Trophoblast cell (in vitro differentiated cells and primary cell): ENCODE measurements at regions not wholly inside any gene's neighbourhood (a gene's known extent, or its start where the extent isn't known, plus 50 kb on each side); places are given as distances from the start of the nearest gene placed in this dataset.

Source experiments
- DNase-seq, 2 donors: peaks; one replicate each; pipeline ENCODE4 v3.0.0-alpha.2; 2016
- H2AFZ ChIP-seq: 2 replicates; pipeline ENCODE4 v1.6.1; 2013; ENCODE audit warnings: low read length, moderate library complexity, mild to moderate bottlenecking; ENCODE audit not compliant: insufficient read depth, poor library complexity
- H2AK5ac ChIP-seq: 2 replicates; pipeline ENCODE4 v1.6.1; 2013; ENCODE audit warnings: mild to moderate bottlenecking, low read length
- H2BK120ac ChIP-seq: 2 replicates; pipeline ENCODE4 v1.6.1; 2013; ENCODE audit warnings: low read length, mild to moderate bottlenecking, moderate library complexity; ENCODE audit not compliant: insufficient read depth, poor library complexity
- H2BK12ac ChIP-seq: 2 replicates; pipeline ENCODE4 v1.6.1; 2013; ENCODE audit warnings: mild to moderate bottlenecking, low read length, moderate library complexity
- H2BK5ac ChIP-seq: 2 replicates; pipeline ENCODE4 v1.6.1; 2013; ENCODE audit warnings: low read length, low read depth, moderate library complexity, mild to moderate bottlenecking; ENCODE audit not compliant: poor library complexity
- H3K14ac ChIP-seq: 2 replicates; pipeline ENCODE4 v1.6.1; 2013; ENCODE audit warnings: mild to moderate bottlenecking, low read length
- H3K18ac ChIP-seq: 2 replicates; pipeline ENCODE4 v1.6.1; 2013; ENCODE audit warnings: mild to moderate bottlenecking, low read length
- H3K23ac ChIP-seq: 2 replicates; pipeline ENCODE4 v1.6.1; 2013; ENCODE audit warnings: low read length
- H3K27ac ChIP-seq: 2 replicates; pipeline ENCODE4 v1.5.1; 2013; ENCODE audit warnings: low read depth, mild to moderate bottlenecking, inconsistent platforms, low read length, moderate library complexity
- H3K27me3 ChIP-seq: 2 replicates; pipeline ENCODE4 v1.6.1; 2013; ENCODE audit warnings: inconsistent platforms, mild to moderate bottlenecking, low read length, moderate library complexity; ENCODE audit not compliant: insufficient read depth
- H3K36me3 ChIP-seq, 2 experiments: 1 replicate in 1 of 2; 2 replicates in 1 of 2; pipeline ENCODE4 v1.6.1; 2013; ENCODE audit warnings: low read length in 2 of 2, mild to moderate bottlenecking in 2 of 2, moderate library complexity in 1 of 2; ENCODE audit not compliant: insufficient read depth in 2 of 2, control insufficient read depth in 1 of 2
- H3K4ac ChIP-seq: 2 replicates; pipeline ENCODE4 v1.6.1; 2013; ENCODE audit warnings: low read depth, mild to moderate bottlenecking, low read length, moderate library complexity
- H3K4me1 ChIP-seq, 2 experiments: 1 replicate in 1 of 2; 2 replicates in 1 of 2; pipeline ENCODE4 v1.6.1; 2013; ENCODE audit warnings: low read length in 2 of 2, mild to moderate bottlenecking in 2 of 2, moderate library complexity in 1 of 2; ENCODE audit not compliant: insufficient read depth in 2 of 2, control insufficient read depth in 1 of 2
- H3K4me2 ChIP-seq: 2 replicates; pipeline ENCODE4 v1.6.1; 2013; ENCODE audit warnings: inconsistent platforms, mild to moderate bottlenecking, low read length, moderate library complexity
- H3K4me3 ChIP-seq: 2 replicates; pipeline ENCODE4 v1.5.1; 2013; ENCODE audit warnings: mild to moderate bottlenecking, low read depth, low read length, inconsistent platforms
- H3K79me1 ChIP-seq: one replicate; pipeline ENCODE4 v1.6.1; 2013; ENCODE audit warnings: low read length
- H3K79me2 ChIP-seq: 2 replicates; pipeline ENCODE4 v1.6.1; 2013; ENCODE audit warnings: low read length, mild to moderate bottlenecking; ENCODE audit not compliant: control insufficient read depth, insufficient read depth, poor library complexity
- H3K9ac ChIP-seq: 2 replicates; pipeline ENCODE4 v1.6.1; 2013; ENCODE audit warnings: mild to moderate bottlenecking, low read length
- H3K9me3 ChIP-seq: 2 replicates; pipeline ENCODE4 v1.6.1; 2013; ENCODE audit warnings: low read depth, mild to moderate bottlenecking, control low read depth, inconsistent platforms, low read length; ENCODE audit not compliant: insufficient read depth
- H4K12ac ChIP-seq: 2 replicates; pipeline ENCODE4 v1.6.1; 2013; ENCODE audit warnings: low read depth, mild to moderate bottlenecking, low read length, moderate library complexity
- H4K8ac ChIP-seq: 2 replicates; pipeline ENCODE4 v1.6.1; 2013; ENCODE audit warnings: low read depth, mild to moderate bottlenecking, low read length, moderate library complexity
- H4K91ac ChIP-seq: one replicate; pipeline ENCODE4 v1.6.1; 2013; ENCODE audit warnings: low read depth, mild to moderate bottlenecking, low read length, moderate library complexity
- WGBS: extraction: QIAGEN DNeasy Blood & Tissue Kit; methylation state at CpG from one replicate; pipeline ENCODE4 v1.1.7; 2013; ENCODE audit warnings: missing lambda C conversion rate; ENCODE audit not compliant: insufficient read length, insufficient coverage; ENCODE audit errors: extremely low coverage; 5-methylcytosine and 5-hydroxymethylcytosine counted together

GRCh38 chr7:17467386-17467945 is 169.0 kb downstream of the AHR start:
- Histone ChIP-seq H3K4me1 (no peaks in the 10 kb centered on the region), H3K23ac (no peak overlapping the region), H2BK120ac (no peak overlapping the region), H3K27me3 (no peaks in the 10 kb centered on the region), H4K8ac (no peak overlapping the region), H2BK12ac (no peak overlapping the region), H3K4ac (no peak overlapping the region), H4K91ac (no peak overlapping the region), H4K12ac (no peak overlapping the region), H3K14ac (no peak overlapping the region), H3K9ac (no peak overlapping the region), H2AFZ (no peak overlapping the region), H3K36me3 (no peaks in the 10 kb centered on the region), H3K79me2 (no peaks in the 10 kb centered on the region), H3K79me1 (no peaks in the 10 kb centered on the region), H3K27ac (no peak overlapping the region), H2BK5ac (no peak overlapping the region), H3K4me2 (no peak overlapping the region), H3K9me3 (no peaks in the 10 kb centered on the region), H3K18ac (no peak overlapping the region), H3K4me3 (no peak overlapping the region), H2AK5ac (no peak overlapping the region)
- DNase-seq = no peak
- WGBS = no CpG with 5 or more reads among the region's 6 CpGs

- Histone ChIP-seq H2BK120ac (no peak overlapping the region), H3K79me2 (no peaks in the 10 kb centered on the region), H3K79me1 (no peaks in the 10 kb centered on the region), H4K91ac (no peak overlapping the region), H2BK5ac (no peak overlapping the region), H3K9ac (no peak overlapping the region), H3K4ac (no peak overlapping the region), H3K14ac (no peak overlapping the region), H3K9me3 (no peaks in the 10 kb centered on the region), H3K27ac (no peak overlapping the region), H2BK12ac (no peak overlapping the region), H4K12ac (no peak overlapping the region), H3K4me2 (no peak overlapping the region), H3K4me3 (no peak overlapping the region), H3K27me3 (no peaks in the 10 kb centered on the region), H2AK5ac (no peak overlapping the region), H3K23ac (no peak overlapping the region), H3K18ac (no peak overlapping the region), H2AFZ (no peak overlapping the region), H3K4me1 (no peaks in the 10 kb centered on the region), H4K8ac (no peak overlapping the region), H3K36me3 (no peaks in the 10 kb centered on the region)
- DNase-seq = no peak
These were observed 172.9 kb downstream of the AHR start for GRCh38 chr7:17471325-17471724.

DNA sequence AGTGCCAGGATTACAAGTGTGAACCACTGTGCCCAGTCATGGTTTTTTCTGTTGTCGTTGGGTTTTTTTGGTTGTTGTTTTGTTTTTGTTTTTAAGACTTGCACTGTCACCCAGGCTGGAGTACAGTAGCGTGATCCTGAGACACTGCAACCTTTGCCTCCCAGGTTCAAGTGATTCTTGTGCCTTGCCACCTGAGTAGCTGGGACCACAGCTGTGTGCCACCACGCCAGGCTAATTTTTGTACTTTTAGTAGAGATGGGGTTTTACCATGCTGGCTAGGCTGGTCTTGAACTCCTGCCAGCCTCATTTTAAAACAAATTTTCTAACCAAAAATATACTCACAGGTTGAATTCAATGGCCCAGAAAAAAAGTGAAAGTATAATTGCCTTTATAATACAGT is 174.1 kb downstream of the AHR start:
- no peaks in the 10 kb centered on the region for H3K4me1 ChIP-seq
- no CpG with 5 or more reads among the region's 3 CpGs for WGBS
- no peak overlapping the region for H3K18ac ChIP-seq

GRCh38 chr7:17472939-17473338 is 174.5 kb downstream of the AHR start:
- H3K79me2 ChIP-seq = no peaks in the 10 kb centered on the region
- no CpG with 5 or more reads among the region's 2 CpGs for WGBS

More for the DNA sequence above, 174.1 kb downstream of the AHR start:
- Histone ChIP-seq H2BK12ac (no peak overlapping the region), H3K27me3 (no peaks in the 10 kb centered on the region), H4K12ac (no peak overlapping the region), H3K4me3 (no peak overlapping the region), H3K4me2 (no peak overlapping the region), H3K4ac (no peak overlapping the region), H3K27ac (no peak overlapping the region), H3K79me2 (no peaks in the 10 kb centered on the region), H3K36me3 (no peaks in the 10 kb centered on the region), H3K9ac (no peak overlapping the region), H2BK5ac (no peak overlapping the region), H3K14ac (no peak overlapping the region), H2AFZ (no peak overlapping the region), H2AK5ac (no peak overlapping the region), H3K23ac (no peak overlapping the region), H2BK120ac (no peak overlapping the region), H4K8ac (no peak overlapping the region), H3K9me3 (no peaks in the 10 kb centered on the region), H3K79me1 (no peaks in the 10 kb centered on the region), H4K91ac (no peak overlapping the region)
- no peak for DNase-seq

More at GRCh38 chr7:17472939-17473338, 174.5 kb downstream of the AHR start:
- Histone ChIP-seq H3K23ac (no peak overlapping the region), H2BK120ac (no peak overlapping the region), H3K79me1 (no peaks in the 10 kb centered on the region), H3K9me3 (no peaks in the 10 kb centered on the region), H3K4me1 (no peaks in the 10 kb centered on the region), H3K18ac (no peak overlapping the region), H3K4ac (no peak overlapping the region), H3K14ac (no peak overlapping the region), H4K91ac (no peak overlapping the region), H3K27me3 (no peaks in the 10 kb centered on the region), H3K9ac (no peak overlapping the region), H2BK5ac (no peak overlapping the region), H2AK5ac (no peak overlapping the region), H4K12ac (no peak overlapping the region), H2AFZ (no peak overlapping the region), H4K8ac (no peak overlapping the region), H3K4me3 (no peak overlapping the region), H3K4me2 (no peak overlapping the region), H2BK12ac (no peak overlapping the region), H3K36me3 (no peaks in the 10 kb centered on the region), H3K27ac (no peak overlapping the region)
- DNase-seq = no peak
